ENCODE measurements at regions not wholly inside any gene's neighbourhood (a gene's known extent, or its start where the extent isn't known, plus 50 kb on each side); places are given as distances from the start of the nearest gene placed in this dataset.

GRCh38 chr10:91682912-91683311 lies 50.0 kb upstream of the PPP1R3C start:
- TF ChIP-seq CTCF (IDR thresholded peaks at IDR 0.05), result no peak
- TF ChIP-seq POLR2A (IDR thresholded peaks at IDR 0.05; ENCODE audit: low read depth), result no peak
